Vagina (tissue), 2 donors: ENCODE measurements at regions not wholly inside any gene's neighbourhood (a gene's known extent, or its start where the extent isn't known, plus 50 kb on each side); places are given as distances from the start of the nearest gene placed in this dataset.
"Not testable (repeated sequence)": the region's sequence is repeated elsewhere in the genome, so short reads cannot be mapped to it uniquely, and the experiment has no call there.

ENCODE experiments used
- DNase-seq, 2 donors: peaks; one replicate each; pipeline ENCODE4 v3.0.0-alpha.2; 2017; ENCODE audit errors: extremely low spot score in 2 of 2
- H3K27ac ChIP-seq: fragments of 200-600 bp; sonication (generic); one replicate; pipeline ENCODE4 v1.5.1; 2019
- H3K27me3 ChIP-seq: fragments of 200-600 bp; sonication (generic); one replicate; pipeline ENCODE4 v1.5.1; 2019
- H3K36me3 ChIP-seq, 2 donors: fragments of 200-600 bp; sonication (generic); one replicate each; pipeline ENCODE4 v1.5.1; 2017 to 2019
- H3K4me1 ChIP-seq: fragments of 200-600 bp; sonication (generic); one replicate; pipeline ENCODE4 v1.5.1; 2019
- H3K4me3 ChIP-seq, 2 donors: fragments of 200-600 bp; sonication (generic); 1 replicate in 1 of 2; 2 replicates in 1 of 2; pipeline ENCODE4 v1.5.1; 2016 to 2019
- H3K9me3 ChIP-seq: fragments of 200-600 bp; sonication (generic); one replicate; pipeline ENCODE4 v1.5.1; 2019
- CTCF ChIP-seq, 3 experiments: fragments of 450-650 bp in 2 of 3; fragments of 200-600 bp in 1 of 3; sonication (generic) in 1 of 3; IDR thresholded peaks; one replicate each; pipeline ENCODE4 v1.5.1; 2017 to 2019; ENCODE audit warnings: antibody characterized with exemption in 3 of 3, mild to moderate bottlenecking in 2 of 3, moderate library complexity in 2 of 3
- POLR2A ChIP-seq, 2 donors: fragments of 450-650 bp; IDR thresholded peaks; one replicate each; pipeline ENCODE4 v1.6.1; 2017; ENCODE audit warnings: antibody characterized with exemption in 2 of 2, mild to moderate bottlenecking in 2 of 2, moderate library complexity in 2 of 2
- POLR2AphosphoS5 ChIP-seq, 2 donors: sonication (generic); formaldehyde crosslinking; IDR thresholded peaks; one replicate each; pipeline ENCODE4 v1.9.0; 2017; ENCODE audit warnings: antibody characterized with exemption in 2 of 2, mild to moderate bottlenecking in 2 of 2, low read depth in 1 of 2; ENCODE audit not compliant: insufficient read depth in 1 of 2
- intact Hi-C: fragments of 100-400 bp; cut with DNase I; formaldehyde crosslinking; loops from one replicate; pipeline ENCODE4 v1.15.1; 2023

GRCh38 chr12:111244673-111245072, 124.2 kb downstream of the PHETA1 start:
- H3K27me3 ChIP-seq, result no peaks in the 10 kb centered on the region
- TF ChIP-seq POLR2AphosphoS5 (IDR thresholded peaks at IDR 0.05; ENCODE audit: insufficient read depth in 1 of 2, low read depth in 1 of 2) (no peak), CTCF (IDR thresholded peaks at IDR 0.05) (no peak), POLR2A (IDR thresholded peaks at IDR 0.05) (no peak)
- intact Hi-C loops, result no loop called here

GRCh38 chr12:111242817-111243216, 126.1 kb downstream of the PHETA1 start:
- H3K9me3 ChIP-seq, H3K36me3 ChIP-seq, H3K27me3 ChIP-seq, intact Hi-C loops, H3K4me3 ChIP-seq, DNase-seq, H3K27ac ChIP-seq, H3K4me1 ChIP-seq: not testable (repeated sequence)

More at GRCh38 chr12:111244673-111245072, 124.2 kb downstream of the PHETA1 start:
- Histone ChIP-seq H3K36me3 (no peaks in the 10 kb centered on the region), H3K9me3 (no peaks in the 10 kb centered on the region), H3K4me3 (no peak overlapping the region), H3K27ac (no peak overlapping the region), H3K4me1 (no peaks in the 10 kb centered on the region)
- DNase-seq, result no peak

GRCh38 chr12:111242184-111242583, 126.7 kb downstream of the PHETA1 start:
- no peaks in the 10 kb centered on the region for H3K9me3 ChIP-seq

GRCh38 chr12:111240374-111240773, 128.5 kb downstream of the PHETA1 start:
- Histone ChIP-seq H3K27ac (no peak overlapping the region), H3K4me3 (no peak overlapping the region), H3K4me1 (no peaks in the 10 kb centered on the region), H3K36me3 (no peaks in the 10 kb centered on the region), H3K27me3 (no peaks in the 10 kb centered on the region), H3K9me3 (no peaks in the 10 kb centered on the region)
- no peak for DNase-seq
- intact Hi-C loops, result no loop called here
- no peak for TF ChIP-seq CTCF (IDR thresholded peaks at IDR 0.05)
- TF ChIP-seq POLR2A (IDR thresholded peaks at IDR 0.05), result no peak
- no peak for TF ChIP-seq POLR2AphosphoS5 (IDR thresholded peaks at IDR 0.05; ENCODE audit: insufficient read depth in 1 of 2, low read depth in 1 of 2)

More at GRCh38 chr12:111242184-111242583, 126.7 kb downstream of the PHETA1 start:
- Histone ChIP-seq H3K36me3 (no peaks in the 10 kb centered on the region), H3K4me3 (no peak overlapping the region), H3K27ac (no peak overlapping the region), H3K4me1 (no peaks in the 10 kb centered on the region), H3K27me3 (no peaks in the 10 kb centered on the region)
- TF ChIP-seq POLR2A (IDR thresholded peaks at IDR 0.05), result no peak
- no peak for TF ChIP-seq POLR2AphosphoS5 (IDR thresholded peaks at IDR 0.05; ENCODE audit: insufficient read depth in 1 of 2, low read depth in 1 of 2)
- TF ChIP-seq CTCF (IDR thresholded peaks at IDR 0.05), result no peak
- intact Hi-C loops, result no loop called here
- no peak for DNase-seq

GRCh38 chr12:111239235-111239634, 129.7 kb downstream of the PHETA1 start:
- TF ChIP-seq CTCF (IDR thresholded peaks at IDR 0.05) (no peak), POLR2A (IDR thresholded peaks at IDR 0.05) (no peak), POLR2AphosphoS5 (IDR thresholded peaks at IDR 0.05; ENCODE audit: insufficient read depth in 1 of 2, low read depth in 1 of 2) (no peak)
- intact Hi-C loops, result no loop called here
- H3K27me3 ChIP-seq, result no peaks in the 10 kb centered on the region
- H3K36me3 ChIP-seq, result no peaks in the 10 kb centered on the region
- no peaks in the 10 kb centered on the region for H3K9me3 ChIP-seq
- no peak overlapping the region for H3K27ac ChIP-seq
- DNase-seq, result no peak
- H3K4me1 ChIP-seq, result no peaks in the 10 kb centered on the region
- no peak overlapping the region for H3K4me3 ChIP-seq
